H1 (cell line): ENCODE measurements at regions not wholly inside any gene's neighbourhood (a gene's known extent, or its start where the extent isn't known, plus 50 kb on each side); places are given as distances from the start of the nearest gene placed in this dataset.

Source experiments
- CTCF ChIA-PET: fragments of 300-600 bp; sonication (Branson Sonifier 250); formaldehyde crosslinking; loops from one replicate; lab custom pipeline; 2021; ENCODE audit not compliant: partially characterized antibody; lab: Charles Lee
- POLR2A ChIA-PET: fragments of 300-600 bp; sonication (Branson Sonifier 250); formaldehyde crosslinking; loops from one replicate; lab custom pipeline; 2021; ENCODE audit warnings: inconsistent platforms; ENCODE audit not compliant: partially characterized antibody; lab: Charles Lee
- DNase-seq, 2 experiments: peaks; one replicate each; pipeline versions ENCODE4 v3.0.0 to v3.0.0-alpha.2; 2010 to 2022; ENCODE audit warnings: low spot score in 2 of 2, low read depth in 1 of 2, mixed read lengths in 1 of 2
- FAIRE-seq: peaks from 2 replicates; lab custom pipeline; 2011; peaks lifted over from hg19 to GRCh38; lab: Jason Lieb, UNC
- H2AFZ ChIP-seq: 2 replicates; pipeline ENCODE4 v1.8.1; 2012; ENCODE audit warnings: low read length, inconsistent platforms
- H2AK5ac ChIP-seq: 2 replicates; pipeline ENCODE4 v1.6.1; 2013; ENCODE audit warnings: low read depth, low read length
- H2BK120ac ChIP-seq: replicated peaks from 2 replicates; pipeline ENCODE3; 2013; ENCODE audit warnings: low read depth, low read length, inconsistent platforms
- H2BK12ac ChIP-seq: 2 replicates; pipeline ENCODE4 v1.6.1; 2013; ENCODE audit warnings: low read depth, low read length
- H2BK15ac ChIP-seq: 2 replicates; pipeline ENCODE4 v1.6.1; 2013; ENCODE audit warnings: low read length
- H2BK20ac ChIP-seq: 2 replicates; pipeline ENCODE4 v1.6.1; 2013; ENCODE audit warnings: low read length
- H2BK5ac ChIP-seq: 2 replicates; pipeline ENCODE4 v1.6.1; 2013; ENCODE audit warnings: low read depth, low read length
- H3K14ac ChIP-seq: 2 replicates; pipeline ENCODE4 v1.6.1; 2013; ENCODE audit warnings: inconsistent platforms; ENCODE audit not compliant: insufficient read length
- H3K18ac ChIP-seq: 2 replicates; pipeline ENCODE4 v1.6.1; 2013; ENCODE audit warnings: low read length; ENCODE audit errors: extremely low read depth
- H3K23ac ChIP-seq: 2 replicates; pipeline ENCODE4 v1.6.1; 2013; ENCODE audit warnings: inconsistent platforms; ENCODE audit not compliant: insufficient read length
- H3K23me2 ChIP-seq: 2 replicates; pipeline ENCODE4 v1.6.1; 2013; ENCODE audit warnings: low read depth, low read length
- H3K27ac ChIP-seq: 2 replicates; pipeline ENCODE4 v1.6.1; 2011; ENCODE audit warnings: low read depth, low read length, inconsistent platforms
- H3K27me3 ChIP-seq, 4 experiments: replicated peaks in 1 of 4; 1 replicate in 1 of 4; 2 replicates in 3 of 4; pipeline versions ENCODE4 v1.6.1 to v1.8.1; 2011 to 2013; ENCODE audit warnings: low read length in 3 of 4, mild to moderate bottlenecking in 3 of 4, inconsistent platforms in 2 of 4, mixed read lengths in 2 of 4, moderate library complexity in 1 of 4; ENCODE audit not compliant: control insufficient read depth in 3 of 4, insufficient read depth in 3 of 4; ENCODE audit errors: extremely low read depth in 1 of 4
- H3K36me3 ChIP-seq, 4 experiments: 2 replicates each; pipeline versions ENCODE4 v1.6.1 to v1.8.1; 2011 to 2013; ENCODE audit warnings: mild to moderate bottlenecking in 4 of 4, low read length in 3 of 4, moderate library complexity in 2 of 4, control low read depth in 1 of 4, inconsistent platforms in 1 of 4; ENCODE audit not compliant: insufficient read depth in 4 of 4, control insufficient read depth in 2 of 4
- H3K4ac ChIP-seq: replicated peaks from 2 replicates; pipeline ENCODE3; 2013; ENCODE audit warnings: low read length, low read depth, mixed read lengths, inconsistent platforms; ENCODE audit not compliant: insufficient read length
- H3K4me1 ChIP-seq, 4 experiments: replicated peaks in 1 of 4; 1 replicate in 1 of 4; 2 replicates in 3 of 4; pipeline versions ENCODE4 v1.6.1 to v1.8.1; 2011 to 2013; ENCODE audit warnings: low read length in 3 of 4, inconsistent platforms in 2 of 4, mixed read lengths in 1 of 4; ENCODE audit not compliant: insufficient read depth in 4 of 4, control insufficient read depth in 3 of 4
- H3K4me2 ChIP-seq, 2 experiments: 2 replicates each; pipeline versions ENCODE4 v1.6.1 to v1.8.1; 2011 to 2013; ENCODE audit warnings: low read depth in 2 of 2, low read length in 2 of 2, control low read depth in 1 of 2, inconsistent platforms in 1 of 2, mild to moderate bottlenecking in 1 of 2; ENCODE audit not compliant: insufficient read depth in 1 of 2
- H3K4me3 ChIP-seq, 4 experiments: fragments of 200-600, 300-600 bp in 1 of 4; sonication (generic), shearing (Covaris generic), sonication (Bioruptor Twin) in 1 of 4; 2 replicates each; pipeline versions ENCODE4 v1.5.1 to v1.8.1; 2011 to 2016; ENCODE audit warnings: low read length in 4 of 4, low read depth in 3 of 4, control low read depth in 2 of 4, inconsistent platforms in 2 of 4, mild to moderate bottlenecking in 2 of 4, mixed read lengths in 1 of 4, moderate library complexity in 1 of 4; ENCODE audit not compliant: insufficient read depth in 2 of 4; ENCODE audit errors: extremely low read depth in 1 of 4
- H3K56ac ChIP-seq: replicated peaks from 2 replicates; pipeline ENCODE3; 2013; ENCODE audit warnings: low read depth, mild to moderate bottlenecking, mixed read lengths, low read length, inconsistent platforms; ENCODE audit not compliant: insufficient read length
- H3K79me1 ChIP-seq: 2 replicates; pipeline ENCODE4 v1.6.1; 2013; ENCODE audit warnings: low read depth, low read length, control low read depth
- H3K79me2 ChIP-seq, 2 experiments: 2 replicates each; pipeline versions ENCODE4 v1.6.1 to v1.8.1; 2012 to 2013; ENCODE audit warnings: low read length in 2 of 2, mild to moderate bottlenecking in 2 of 2, inconsistent platforms in 1 of 2; ENCODE audit not compliant: insufficient read depth in 2 of 2, control insufficient read depth in 1 of 2
- H3K9ac ChIP-seq, 4 experiments: replicated peaks in 1 of 4; 1 replicate in 1 of 4; 2 replicates in 3 of 4; pipeline versions ENCODE4 v1.6.1 to v1.8.1; 2011 to 2013; ENCODE audit warnings: low read depth in 3 of 4, low read length in 3 of 4, control low read depth in 2 of 4, mild to moderate bottlenecking in 2 of 4, moderate library complexity in 2 of 4, inconsistent platforms in 1 of 4; ENCODE audit errors: extremely low read depth in 1 of 4
- H3K9me3 ChIP-seq, 2 experiments: 2 replicates each; pipeline versions ENCODE4 v1.6.1 to v1.8.1; 2012 to 2013; ENCODE audit warnings: mild to moderate bottlenecking in 2 of 2, moderate library complexity in 2 of 2, control low read depth in 1 of 2, inconsistent platforms in 1 of 2, low read depth in 1 of 2, low read length in 1 of 2, mixed read lengths in 1 of 2; ENCODE audit not compliant: insufficient read depth in 2 of 2
- H4K20me1 ChIP-seq, 2 experiments: replicated peaks in 1 of 2; 2 replicates each; pipeline versions ENCODE3 to v1.8.1; 2011 to 2013; ENCODE audit warnings: inconsistent platforms in 2 of 2, low read length in 2 of 2, mild to moderate bottlenecking in 1 of 2; ENCODE audit not compliant: insufficient read depth in 2 of 2, control insufficient read depth in 1 of 2
- H4K5ac ChIP-seq: 2 replicates; pipeline ENCODE4 v1.6.1; 2013; ENCODE audit warnings: low read length, low read depth, mixed read lengths, inconsistent platforms; ENCODE audit not compliant: insufficient read length
- H4K8ac ChIP-seq: 2 replicates; pipeline ENCODE4 v1.8.0; 2013; ENCODE audit warnings: mild to moderate bottlenecking, moderate library complexity, low read length, inconsistent platforms; ENCODE audit not compliant: insufficient read depth; ENCODE audit errors: extremely low read depth
- H4K91ac ChIP-seq: replicated peaks from 2 replicates; pipeline ENCODE3; 2013; ENCODE audit warnings: low read length, mixed read lengths, inconsistent platforms; ENCODE audit not compliant: insufficient read length
- CEBPB ChIP-seq: IDR thresholded peaks from 2 replicates; pipeline ENCODE4 v1.6.1; 2012; ENCODE audit warnings: low read depth, low read length
- CREB1 ChIP-seq: IDR thresholded peaks from 2 replicates; pipeline ENCODE4 v1.6.1; 2012; ENCODE audit warnings: inconsistent platforms
- CTBP2 ChIP-seq: IDR thresholded peaks from 2 replicates; pipeline ENCODE4 v1.7.0; 2011; ENCODE audit warnings: borderline replicate concordance, mild to moderate bottlenecking, moderate library complexity, mixed read lengths, low read length; ENCODE audit not compliant: insufficient read depth, insufficient read length
- GTF2F1 ChIP-seq: IDR thresholded peaks from 2 replicates; pipeline ENCODE4 v1.6.1; 2012; ENCODE audit warnings: low read depth, low read length, improper control_type of control experiment, borderline replicate concordance
- MAFK ChIP-seq: IDR thresholded peaks from 2 replicates; pipeline ENCODE4 v1.6.1; 2012; ENCODE audit warnings: low read depth, mild to moderate bottlenecking, improper control_type of control experiment, low read length
- NANOG ChIP-seq: IDR thresholded peaks from 2 replicates; pipeline ENCODE4 v1.6.1; 2011; ENCODE audit warnings: low read length, low read depth, mild to moderate bottlenecking, inconsistent platforms; ENCODE audit not compliant: insufficient read depth, poor library complexity, severe bottlenecking
- RBBP5 ChIP-seq: IDR thresholded peaks from 2 replicates; pipeline ENCODE4 v1.7.1; 2012; ENCODE audit warnings: low read depth, mild to moderate bottlenecking, inconsistent platforms, low read length, moderate library complexity, borderline replicate concordance
- RFX5 ChIP-seq: IDR thresholded peaks from 2 replicates; pipeline ENCODE4 v1.6.1; 2011; ENCODE audit warnings: low read depth, low read length, improper control_type of control experiment, borderline replicate concordance
- SAP30 ChIP-seq: fragments of 300-600 bp; sonication (generic); IDR thresholded peaks from 2 replicates; pipeline ENCODE4 v1.7.1; 2012; ENCODE audit warnings: low read length, moderate library complexity, mild to moderate bottlenecking, inconsistent platforms; ENCODE audit not compliant: insufficient read depth, insufficient replicate concordance
- SIX5 ChIP-seq: IDR thresholded peaks from 2 replicates; pipeline ENCODE4 v1.6.1; 2011; ENCODE audit warnings: mild to moderate bottlenecking, low read depth, low read length
- SRF ChIP-seq: IDR thresholded peaks from 2 replicates; pipeline ENCODE4 v1.6.1; 2011; ENCODE audit warnings: mild to moderate bottlenecking, low read depth, low read length, moderate library complexity
- WGBS, 2 experiments: shearing (Covaris generic) in 1 of 2; methylation state at CpG; one replicate each; pipeline versions ENCODE4 v1.1.6 to v1.1.7; 2013 to 2015; ENCODE audit warnings: low lambda C conversion rate in 2 of 2, mixed read lengths in 2 of 2, inconsistent platforms in 1 of 2, low coverage in 1 of 2, missing lambda C conversion rate in 1 of 2; ENCODE audit not compliant: insufficient replicate concordance in 2 of 2, insufficient coverage in 1 of 2, insufficient read length in 1 of 2; ENCODE audit errors: extremely low coverage in 1 of 2, missing lambda C conversion rate in 1 of 2; 5-methylcytosine and 5-hydroxymethylcytosine counted together

GRCh38 chr15:96869790-96870189, 539.3 kb downstream of the NR2F2 start:
- Histone ChIP-seq H3K4ac (no peak overlapping the region), H3K23ac (no peak overlapping the region), H3K56ac (no peak overlapping the region), H3K4me2 (no peak overlapping the region; a peak in 1 of 4 replicates), H3K18ac (no peak overlapping the region), H3K4me3 (no peak overlapping the region), H3K14ac (no peak overlapping the region), H2BK5ac (no peak overlapping the region), H3K36me3 (no peaks in the 10 kb centered on the region), H3K23me2 (no peaks in the 10 kb centered on the region), H3K27ac (no peak overlapping the region), H3K79me2 (no peaks in the 10 kb centered on the region), H4K91ac (no peak overlapping the region), H2BK20ac (no peak overlapping the region), H4K8ac (no peak overlapping the region), H4K5ac (no peak overlapping the region), H2BK15ac (no peak overlapping the region), H2AFZ (no peak overlapping the region), H3K79me1 (no peaks in the 10 kb centered on the region), H3K4me1 (peaks cover 0 to 10% (median 4%) of the 10 kb centered on the region in 4 experiments; a peak in 4 of 7 replicates), H3K9me3 (peaks cover 6 to 10% of the 10 kb centered on the region in 2 experiments; a peak in 2 of 4 replicates), H2BK12ac (no peak overlapping the region), H2AK5ac (no peak overlapping the region), H2BK120ac (no peak overlapping the region), H4K20me1 (no peaks in the 10 kb centered on the region), H3K9ac (no peak overlapping the region), H3K27me3 (no peaks in the 10 kb centered on the region)
- TF ChIP-seq CREB1 (no peak), SRF (no peak), SAP30 (no peak), MAFK (no peak), CEBPB (no peak), RFX5 (no peak), RBBP5 (no peak), SIX5 (no peak), CTBP2 (no peak), NANOG (no peak), GTF2F1 (no peak)
- FAIRE-seq (no peak), DNase-seq (no peak)
- ChIA-PET POLR2A (no interaction called here), CTCF (interaction anchor here (0.5 kb wide), 1 partner anchor 583 kb away, joined by 3 read pairs; no protein-coding TSS in a partner anchor)
- 100% methylated on average over 1 of the region's 1 CpG; no CpG with 5 or more reads in 1 of the 2 experiments for WGBS, 2 experiments
